Activated CD8-positive, alpha-beta T cell treated with anti-CD3 and anti-CD28 coated beads, Interleukin-2, amount 10 ng/mL, durations not matched to agents 7 days and 5 days (primary cell): ENCODE measurements at regions not wholly inside any gene's neighbourhood (a gene's known extent, or its start where the extent isn't known, plus 50 kb on each side); places are given as distances from the start of the nearest gene placed in this dataset.

Experiments used
- ATAC-seq: fragments of 150-1000 bp; cut with Tn5 transposase; one replicate; pipeline ENCODE4 v1.10.0; 2021; ENCODE audit warnings: moderate library complexity
- CTCF ChIA-PET: fragments of 350-600 bp; sonication (Branson Sonifier 250); formaldehyde crosslinking; loops from one replicate; lab custom pipeline; 2021; ENCODE audit warnings: antibody characterized with exemption; lab: Charles Lee
- POLR2A ChIA-PET: fragments of 350-600 bp; sonication (Branson Sonifier 250); formaldehyde crosslinking; loops from one replicate; lab custom pipeline; 2021; ENCODE audit warnings: antibody characterized with exemption; lab: Charles Lee
- DNase-seq: peaks from one replicate; pipeline ENCODE4 v3.0.0-alpha.2; 2020
- H3K27ac Mint-ChIP-seq: one replicate; pipeline ENCODE4 v1.8.0; 2021; ENCODE audit warnings: mild to moderate bottlenecking, mixed read lengths
- H3K27me3 Mint-ChIP-seq: one replicate; pipeline ENCODE4 v1.8.0; 2021; ENCODE audit warnings: low read depth, mixed read lengths
- H3K36me3 Mint-ChIP-seq: one replicate; pipeline ENCODE4 v1.8.0; 2021; ENCODE audit warnings: low read depth, mixed read lengths
- H3K4me1 Mint-ChIP-seq: one replicate; pipeline ENCODE4 v1.8.0; 2021; ENCODE audit warnings: low read depth, mixed read lengths
- H3K4me3 Mint-ChIP-seq: one replicate; pipeline ENCODE4 v1.8.0; 2021; ENCODE audit warnings: mild to moderate bottlenecking, mixed read lengths
- H3K9me3 Mint-ChIP-seq: one replicate; pipeline ENCODE4 v1.8.0; 2022; ENCODE audit warnings: mixed read lengths; ENCODE audit not compliant: insufficient read depth

- H3K27me3 Mint-ChIP-seq, result no peaks in the 10 kb centered on the region
- no peak overlapping the region for H3K4me3 Mint-ChIP-seq
- POLR2A ChIA-PET, result no interaction called here
- peaks cover 5% of the 10 kb centered on the region for H3K9me3 Mint-ChIP-seq
- ATAC-seq (no peak), DNase-seq (no peak)
- H3K36me3 Mint-ChIP-seq, result no peaks in the 10 kb centered on the region
- no peak overlapping the region for H3K27ac Mint-ChIP-seq
- H3K4me1 Mint-ChIP-seq, result no peaks in the 10 kb centered on the region
- CTCF ChIA-PET, result no interaction called here
Measured at GRCh38 chr10:83397806-83398205, 741.5 kb upstream of the GHITM start.

- DNase-seq (no peak), ATAC-seq (no peak)
- Mint-ChIP-seq H3K4me3 (no peak overlapping the region), H3K9me3 (peaks cover 4% of the 10 kb centered on the region), H3K27me3 (no peaks in the 10 kb centered on the region), H3K36me3 (no peaks in the 10 kb centered on the region), H3K27ac (no peak overlapping the region), H3K4me1 (no peaks in the 10 kb centered on the region)
- ChIA-PET CTCF (no interaction called here), POLR2A (no interaction called here)
Measured at GRCh38 chr10:83410570-83410969, 728.7 kb upstream of the GHITM start.

DNA sequence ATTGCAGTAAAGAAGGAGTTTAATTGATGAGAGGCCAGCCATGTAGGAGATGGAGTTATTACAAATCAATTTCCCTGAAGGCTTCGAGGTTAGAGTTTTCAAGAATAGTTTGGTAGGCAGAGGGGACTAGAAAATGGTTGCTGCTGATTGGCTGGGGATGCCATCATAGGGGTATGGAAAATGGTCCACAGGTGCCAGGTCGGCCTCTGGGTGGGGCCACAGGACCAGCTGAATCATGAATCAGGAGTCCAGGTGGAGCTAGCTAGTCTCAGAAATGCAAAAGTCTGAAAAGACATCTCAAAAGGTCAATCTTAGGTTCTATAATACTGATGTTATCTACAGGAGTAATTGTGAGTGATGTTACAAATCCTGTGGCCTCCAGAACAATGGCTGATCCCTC is 714.0 kb upstream of the GHITM start:
- H3K4me3 Mint-ChIP-seq, result no peak overlapping the region
- no peaks in the 10 kb centered on the region for H3K36me3 Mint-ChIP-seq
- POLR2A ChIA-PET, result interaction anchor here (0.6 kb wide), 1 partner anchor 324 kb away, joined by 4 read pairs; no protein-coding TSS in a partner anchor
- ATAC-seq (no peak), DNase-seq (no peak)
- CTCF ChIA-PET, result interaction anchor here (0.6 kb wide), 1 partner anchor 1288 kb away, joined by 3 read pairs; no protein-coding TSS in a partner anchor
- H3K27me3 Mint-ChIP-seq, result no peaks in the 10 kb centered on the region
- H3K4me1 Mint-ChIP-seq, result no peaks in the 10 kb centered on the region
- H3K27ac Mint-ChIP-seq, result no peak overlapping the region
- peaks cover 13% of the 10 kb centered on the region for H3K9me3 Mint-ChIP-seq

DNA sequence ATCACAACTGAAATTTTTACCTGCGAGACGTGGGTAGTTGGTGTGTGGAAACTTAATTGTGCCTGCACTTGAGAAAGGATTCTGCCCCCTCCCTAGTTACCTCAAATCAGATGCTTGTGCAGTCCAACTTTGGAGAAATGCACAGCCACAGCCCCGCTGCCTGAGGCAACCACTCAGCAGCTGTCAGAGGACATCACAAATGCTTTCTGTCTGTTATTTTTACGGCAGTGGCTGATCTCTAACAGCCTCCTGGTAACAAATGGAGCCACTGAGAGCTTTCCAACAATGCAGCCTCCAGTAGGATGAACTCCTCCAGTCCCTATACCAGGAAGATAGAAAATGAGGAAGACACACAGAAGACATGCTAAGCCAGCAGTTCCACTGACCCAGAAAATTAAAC is 712.2 kb upstream of the GHITM start:
- POLR2A ChIA-PET, result no interaction called here
- H3K9me3 Mint-ChIP-seq, result peaks cover 13% of the 10 kb centered on the region

DNA sequence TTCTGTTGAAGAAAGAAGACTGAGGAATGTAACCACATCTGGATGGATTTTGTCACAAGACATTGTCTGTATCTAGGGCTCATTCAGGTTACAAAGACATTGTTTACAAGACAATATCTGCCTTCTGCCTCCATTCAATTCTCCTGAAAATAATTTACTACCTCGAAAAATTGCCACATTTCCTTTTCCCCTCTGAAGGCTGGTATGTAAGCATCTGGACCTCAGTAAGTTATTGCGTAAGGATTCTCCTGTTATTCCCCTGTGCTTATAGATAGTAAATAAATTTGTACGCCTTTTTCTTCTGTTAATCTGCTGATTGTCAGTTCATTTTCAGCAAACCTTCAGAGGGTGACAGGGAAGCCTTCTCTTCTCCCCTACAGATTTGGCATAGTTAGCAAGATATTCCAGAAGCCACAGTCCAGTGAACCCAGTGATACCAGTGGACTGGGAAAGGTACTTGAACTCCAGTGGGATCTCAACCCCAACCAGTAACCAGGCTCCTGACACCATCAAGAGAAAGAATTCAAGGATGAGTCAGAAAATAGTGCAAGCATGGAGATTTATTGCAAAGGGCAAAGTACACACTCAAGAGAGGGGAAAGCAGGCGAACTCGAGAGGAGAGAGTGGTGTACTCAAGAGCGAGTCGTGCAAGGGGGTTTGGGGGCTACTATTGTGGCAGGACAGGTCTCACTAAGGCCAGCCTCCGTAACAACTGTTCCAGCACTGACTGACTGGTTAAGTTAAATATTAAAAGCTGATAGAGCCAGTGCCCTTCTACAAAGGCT is 706.9 kb upstream of the GHITM start:
- H3K4me1 Mint-ChIP-seq, result no peaks in the 10 kb centered on the region
- no peak overlapping the region for H3K4me3 Mint-ChIP-seq
- ChIA-PET CTCF (no interaction called here), POLR2A (no interaction called here)
- H3K36me3 Mint-ChIP-seq, result no peaks in the 10 kb centered on the region
- H3K9me3 Mint-ChIP-seq, result peaks cover 10% of the 10 kb centered on the region
- DNase-seq (no peak), ATAC-seq (no peak)
- H3K27ac Mint-ChIP-seq, result no peak overlapping the region
- no peaks in the 10 kb centered on the region for H3K27me3 Mint-ChIP-seq

More for the DNA sequence above, 712.2 kb upstream of the GHITM start:
- ATAC-seq (no peak), DNase-seq (no peak)
- CTCF ChIA-PET, result no interaction called here
- Mint-ChIP-seq H3K27me3 (no peaks in the 10 kb centered on the region), H3K27ac (no peak overlapping the region), H3K4me1 (no peaks in the 10 kb centered on the region), H3K4me3 (no peak overlapping the region), H3K36me3 (no peaks in the 10 kb centered on the region)

- Mint-ChIP-seq H3K36me3 (no peaks in the 10 kb centered on the region), H3K27me3 (no peaks in the 10 kb centered on the region), H3K9me3 (peaks cover 8% of the 10 kb centered on the region), H3K27ac (no peak overlapping the region), H3K4me1 (no peaks in the 10 kb centered on the region), H3K4me3 (no peak overlapping the region)
- ATAC-seq (no peak), DNase-seq (no peak)
- POLR2A ChIA-PET, result no interaction called here
- CTCF ChIA-PET, result no interaction called here
Measured at GRCh38 chr10:83433705-83434104, 705.6 kb upstream of the GHITM start.

GRCh38 chr10:83448013-83448412 is 691.3 kb upstream of the GHITM start:
- H3K27me3 Mint-ChIP-seq, result no peaks in the 10 kb centered on the region
- CTCF ChIA-PET, result no interaction called here
- POLR2A ChIA-PET, result no interaction called here
- no peaks in the 10 kb centered on the region for H3K36me3 Mint-ChIP-seq
- no peak for DNase-seq
- no peak overlapping the region for H3K4me3 Mint-ChIP-seq
- H3K4me1 Mint-ChIP-seq, result no peaks in the 10 kb centered on the region
- H3K27ac Mint-ChIP-seq, result no peak overlapping the region
- no peak for ATAC-seq
- peaks cover 24% of the 10 kb centered on the region for H3K9me3 Mint-ChIP-seq

- DNase-seq, result no peak
- H3K4me1 Mint-ChIP-seq, result no peaks in the 10 kb centered on the region
- no peak overlapping the region for H3K4me3 Mint-ChIP-seq
- no peak overlapping the region for H3K27ac Mint-ChIP-seq
- no peaks in the 10 kb centered on the region for H3K27me3 Mint-ChIP-seq
- H3K36me3 Mint-ChIP-seq, result no peaks in the 10 kb centered on the region
- peaks cover 3% of the 10 kb centered on the region for H3K9me3 Mint-ChIP-seq
- CTCF ChIA-PET, result no interaction called here
- ATAC-seq, result no peak
- POLR2A ChIA-PET, result no interaction called here
Measured at GRCh38 chr10:83458611-83459010, 680.7 kb upstream of the GHITM start.

- no peak overlapping the region for H3K4me3 Mint-ChIP-seq
- DNase-seq (no peak), ATAC-seq (no peak)
- no peak overlapping the region for H3K27ac Mint-ChIP-seq
- ChIA-PET CTCF (no interaction called here), POLR2A (no interaction called here)
- no peaks in the 10 kb centered on the region for H3K4me1 Mint-ChIP-seq
- H3K27me3 Mint-ChIP-seq, result no peaks in the 10 kb centered on the region
- H3K9me3 Mint-ChIP-seq, result peaks cover 3% of the 10 kb centered on the region
- H3K36me3 Mint-ChIP-seq, result no peaks in the 10 kb centered on the region
Measured at GRCh38 chr10:83459124-83459523, 680.2 kb upstream of the GHITM start.

DNA sequence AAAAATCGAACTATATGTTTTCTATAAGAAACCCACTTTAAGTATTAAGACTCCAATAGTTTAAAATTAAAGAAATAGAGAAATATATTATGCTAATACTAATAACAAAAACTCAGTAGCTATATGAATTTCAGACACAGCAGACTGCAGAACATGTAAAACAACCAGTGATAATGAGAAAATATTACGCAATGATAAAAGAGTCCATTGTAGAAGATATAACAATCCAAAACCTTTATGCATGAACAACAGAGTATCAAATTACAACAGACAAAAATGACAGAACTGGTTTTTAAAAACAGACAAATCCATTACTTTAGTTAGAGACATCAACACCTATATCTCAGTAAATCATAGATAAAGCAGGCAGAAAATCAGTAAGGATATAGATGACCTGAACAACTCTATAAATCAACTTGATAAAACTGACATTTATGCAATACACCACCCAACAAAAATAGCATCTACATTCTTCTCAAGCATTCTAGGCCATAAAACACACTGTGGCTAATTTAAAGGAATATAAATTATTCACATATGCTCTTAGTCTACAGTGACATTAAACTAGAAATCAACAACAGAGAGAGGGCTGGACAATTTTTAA is 669.5 kb upstream of the GHITM start:
- Mint-ChIP-seq H3K27me3 (no peaks in the 10 kb centered on the region), H3K36me3 (no peaks in the 10 kb centered on the region), H3K4me3 (no peak overlapping the region), H3K27ac (no peak overlapping the region), H3K9me3 (peaks cover 10% of the 10 kb centered on the region), H3K4me1 (no peaks in the 10 kb centered on the region)
- no peak for ATAC-seq
- ChIA-PET POLR2A (no interaction called here), CTCF (no interaction called here)
- no peak for DNase-seq

DNA sequence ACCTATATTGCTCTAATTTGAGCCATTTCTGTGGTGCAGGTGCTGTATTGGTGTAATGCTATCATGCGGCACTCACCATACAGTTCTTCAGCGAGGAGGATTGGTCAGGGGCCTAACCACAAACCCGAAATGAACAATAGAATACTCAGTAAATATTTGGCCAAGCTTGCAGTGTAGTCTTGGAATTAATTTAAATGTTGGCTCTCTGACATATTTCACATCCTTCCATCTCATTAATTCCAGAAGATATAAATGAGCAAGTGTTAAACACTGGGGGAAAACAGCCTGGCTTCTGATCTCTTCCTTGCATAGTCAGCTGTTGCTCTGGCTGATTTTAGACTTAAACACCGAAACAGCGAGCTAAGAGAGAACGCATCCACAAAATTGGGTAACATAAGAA is 663.1 kb upstream of the GHITM start:
- no peaks in the 10 kb centered on the region for H3K27me3 Mint-ChIP-seq
- ATAC-seq, result no peak
- no peaks in the 10 kb centered on the region for H3K36me3 Mint-ChIP-seq
- H3K4me3 Mint-ChIP-seq, result no peak overlapping the region
- POLR2A ChIA-PET, result no interaction called here
- peaks cover 14% of the 10 kb centered on the region for H3K9me3 Mint-ChIP-seq
- DNase-seq, result no peak
- no peak overlapping the region for H3K27ac Mint-ChIP-seq
- no peaks in the 10 kb centered on the region for H3K4me1 Mint-ChIP-seq
- CTCF ChIA-PET, result no interaction called here

GRCh38 chr10:83489161-83489560 is 650.1 kb upstream of the GHITM start:
- ChIA-PET POLR2A (no interaction called here), CTCF (no interaction called here)
- Mint-ChIP-seq H3K4me1 (no peaks in the 10 kb centered on the region), H3K4me3 (no peak overlapping the region), H3K27me3 (no peaks in the 10 kb centered on the region), H3K9me3 (peaks cover 11% of the 10 kb centered on the region), H3K36me3 (no peaks in the 10 kb centered on the region), H3K27ac (no peak overlapping the region)
- ATAC-seq (no peak), DNase-seq (no peak)
